Smooth muscle cell (in vitro differentiated cells): ENCODE measurements at regions not wholly inside any gene's neighbourhood (a gene's known extent, or its start where the extent isn't known, plus 50 kb on each side); places are given as distances from the start of the nearest gene placed in this dataset.
A peak's percentile ranks its signal among the peaks of the same experiment; 100 is the strongest.

Source experiments
- DNase-seq: peaks from one replicate; lab custom pipeline; 2025; ENCODE audit not compliant: unreplicated experiment; lab: John Stamatoyannopoulos, UW
- H2AFZ ChIP-seq: fragments of 200-600 bp; sonication (generic); 2 replicates; pipeline ENCODE4 v1.6.0; 2016; ENCODE audit warnings: antibody characterized with exemption, low read depth, mild to moderate bottlenecking
- H3F3A ChIP-seq: fragments of 200-600 bp; sonication (generic); 2 replicates; pipeline ENCODE4 v1.6.0; 2017; ENCODE audit warnings: antibody characterized with exemption, low read depth
- H3K27ac ChIP-seq: fragments of 200-600 bp; sonication (generic); 2 replicates; pipeline ENCODE4 v1.5.1; 2016; ENCODE audit warnings: low read depth, mild to moderate bottlenecking
- H3K27me3 ChIP-seq: fragments of 200-600 bp; sonication (generic); 2 replicates; pipeline ENCODE4 v1.6.1; 2016; ENCODE audit warnings: low read depth, mild to moderate bottlenecking
- H3K36me3 ChIP-seq: fragments of 200-600 bp; sonication (generic); 2 replicates; pipeline ENCODE4 v1.5.1; 2016; ENCODE audit warnings: low read depth
- H3K4me1 ChIP-seq: fragments of 200-600 bp; sonication (generic); 2 replicates; pipeline ENCODE4 v1.5.1; 2016; ENCODE audit warnings: low read depth
- H3K4me2 ChIP-seq: fragments of 200-600 bp; sonication (generic); 2 replicates; pipeline ENCODE4 v1.6.0; 2016; ENCODE audit warnings: mild to moderate bottlenecking
- H3K4me3 ChIP-seq: fragments of 200-600 bp; sonication (generic); 2 replicates; pipeline ENCODE4 v1.5.1; 2016; ENCODE audit warnings: mild to moderate bottlenecking
- H3K79me2 ChIP-seq: fragments of 200-600 bp; sonication (generic); 2 replicates; pipeline ENCODE4 v1.6.0; 2016; ENCODE audit warnings: low read depth, mild to moderate bottlenecking
- H3K9ac ChIP-seq: fragments of 200-600 bp; sonication (generic); 2 replicates; pipeline ENCODE4 v1.6.0; 2016; ENCODE audit warnings: low read depth
- H3K9me3 ChIP-seq: fragments of 200-600 bp; sonication (generic); replicated peaks from 2 replicates; pipeline ENCODE4 v1.5.1; 2016; ENCODE audit warnings: low read depth
- H4K20me1 ChIP-seq: fragments of 200-600 bp; sonication (generic); 2 replicates; pipeline ENCODE4 v1.6.0; 2016; ENCODE audit warnings: low read depth
- WGBS: methylation state at CpG from one replicate; pipeline ENCODE4 v1.1.7; 2016; ENCODE audit warnings: low lambda C conversion rate; 5-methylcytosine and 5-hydroxymethylcytosine counted together
- TF ChIP-seq, protein P1 (sequence below): fragments of 200-600 bp; sonication (generic); IDR thresholded peaks from 2 replicates; pipeline ENCODE4 v1.5.1; 2017; ENCODE audit warnings: borderline replicate concordance, mild to moderate bottlenecking, antibody characterized with exemption; ENCODE audit not compliant: insufficient read depth, poor library complexity, severe bottlenecking

DNA sequence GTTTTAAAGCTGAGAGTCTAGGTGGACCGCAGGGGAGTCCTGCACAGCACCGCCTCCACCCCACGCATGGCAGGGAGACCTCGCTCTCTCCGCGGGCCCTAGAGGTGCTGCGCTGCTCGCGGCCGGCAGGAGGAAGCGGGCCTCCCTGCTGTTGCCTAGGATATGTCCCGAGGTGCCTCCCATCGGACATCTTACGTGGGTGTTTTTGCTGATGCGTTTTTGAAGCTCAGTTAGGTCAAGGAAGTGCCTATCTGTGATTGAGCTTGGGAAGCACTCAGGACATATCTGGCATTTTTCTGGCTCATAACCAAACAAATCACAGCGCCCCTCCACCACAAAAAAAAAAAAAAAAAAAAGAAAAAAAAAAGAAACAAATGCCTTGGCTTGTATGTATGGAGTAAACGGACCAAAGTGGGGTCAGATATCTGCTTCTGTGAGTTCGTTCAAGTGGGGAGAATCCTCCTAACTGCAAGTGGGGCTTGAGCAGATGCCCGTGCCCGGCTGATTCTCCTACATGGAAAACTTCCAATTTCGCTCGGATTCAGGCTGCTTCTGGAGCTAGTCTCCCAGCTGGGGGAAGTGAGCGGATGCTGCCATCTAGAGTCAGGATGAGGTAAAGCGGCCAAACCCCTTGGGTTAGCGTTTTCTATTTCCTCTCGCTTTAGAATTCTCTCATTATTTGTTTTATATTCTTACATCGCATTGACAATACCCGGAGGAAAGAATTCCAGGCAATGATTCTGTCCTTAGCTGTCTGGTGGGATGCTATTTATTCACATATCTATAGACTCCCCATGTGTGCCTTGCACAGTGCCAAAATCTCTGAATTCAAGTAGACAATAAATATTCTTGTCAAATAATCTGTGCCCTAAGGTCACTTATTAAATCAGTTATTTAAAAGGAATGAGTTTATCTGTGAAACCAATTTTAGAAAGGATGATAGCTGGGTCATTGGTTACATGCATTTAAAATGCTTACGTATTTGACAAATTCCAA, 95.3 kb downstream of the CD8B2 start:
- Histone ChIP-seq H3K4me2 (peak overlapping the region; percentile 90), H3K27me3 (peaks cover 13% of the 10 kb centered on the region), H3K79me2 (no peaks in the 10 kb centered on the region), H3K4me1 (no peaks in the 10 kb centered on the region), H3K4me3 (peak overlapping the region; percentile 54), H3K9ac (no peak overlapping the region), H3F3A (no peaks in the 10 kb centered on the region), H3K27ac (no peak overlapping the region), H3K9me3 (no peaks in the 10 kb centered on the region), H4K20me1 (no peaks in the 10 kb centered on the region), H3K36me3 (no peaks in the 10 kb centered on the region), H2AFZ (peak overlapping the region; percentile 45)
- WGBS = 6% methylated on average over 29 of the region's 29 CpGs
- TF ChIP-seq, protein P1, sequence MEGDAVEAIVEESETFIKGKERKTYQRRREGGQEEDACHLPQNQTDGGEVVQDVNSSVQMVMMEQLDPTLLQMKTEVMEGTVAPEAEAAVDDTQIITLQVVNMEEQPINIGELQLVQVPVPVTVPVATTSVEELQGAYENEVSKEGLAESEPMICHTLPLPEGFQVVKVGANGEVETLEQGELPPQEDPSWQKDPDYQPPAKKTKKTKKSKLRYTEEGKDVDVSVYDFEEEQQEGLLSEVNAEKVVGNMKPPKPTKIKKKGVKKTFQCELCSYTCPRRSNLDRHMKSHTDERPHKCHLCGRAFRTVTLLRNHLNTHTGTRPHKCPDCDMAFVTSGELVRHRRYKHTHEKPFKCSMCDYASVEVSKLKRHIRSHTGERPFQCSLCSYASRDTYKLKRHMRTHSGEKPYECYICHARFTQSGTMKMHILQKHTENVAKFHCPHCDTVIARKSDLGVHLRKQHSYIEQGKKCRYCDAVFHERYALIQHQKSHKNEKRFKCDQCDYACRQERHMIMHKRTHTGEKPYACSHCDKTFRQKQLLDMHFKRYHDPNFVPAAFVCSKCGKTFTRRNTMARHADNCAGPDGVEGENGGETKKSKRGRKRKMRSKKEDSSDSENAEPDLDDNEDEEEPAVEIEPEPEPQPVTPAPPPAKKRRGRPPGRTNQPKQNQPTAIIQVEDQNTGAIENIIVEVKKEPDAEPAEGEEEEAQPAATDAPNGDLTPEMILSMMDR = peak; percentile 70
- peak; percentile 24 for DNase-seq

DNA sequence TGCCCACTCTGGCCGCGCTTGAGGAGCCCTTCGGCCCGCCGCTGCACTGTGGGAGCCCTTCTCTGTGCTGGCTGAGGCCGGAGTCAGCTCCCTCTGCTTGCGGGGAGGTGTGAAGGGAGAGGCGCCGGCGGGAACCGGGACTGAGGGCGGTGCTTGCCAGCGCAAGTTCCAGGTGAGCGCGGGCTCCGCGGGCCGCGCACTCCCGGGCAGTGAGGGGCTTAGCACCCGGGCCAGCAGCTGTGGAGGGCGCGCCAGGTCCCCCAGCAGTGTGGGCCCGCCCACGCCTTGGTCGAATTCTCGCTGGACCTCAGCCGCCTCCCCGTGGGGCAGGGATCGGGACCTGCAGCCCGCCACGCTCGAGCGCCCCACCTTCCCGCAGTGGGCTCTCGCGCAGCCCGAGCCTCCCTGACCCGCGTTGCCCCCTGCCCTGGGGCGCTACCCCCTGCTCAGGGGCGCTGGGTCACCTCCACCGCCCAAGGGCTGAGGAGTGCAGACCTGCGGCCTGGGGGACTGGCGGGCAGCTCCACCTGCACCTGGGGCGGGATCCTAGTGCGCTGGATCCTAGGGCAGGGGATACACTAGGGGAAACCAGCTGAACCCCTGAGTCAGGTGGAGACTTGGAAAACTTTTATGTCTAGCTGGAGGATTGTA, 97.3 kb downstream of the CD8B2 start:
- Histone ChIP-seq H3K27me3 (peaks cover 13% of the 10 kb centered on the region), H3F3A (no peaks in the 10 kb centered on the region), H2AFZ (no peak overlapping the region), H4K20me1 (no peaks in the 10 kb centered on the region), H3K36me3 (no peaks in the 10 kb centered on the region), H3K4me3 (no peak overlapping the region), H3K79me2 (no peaks in the 10 kb centered on the region), H3K9ac (no peak overlapping the region), H3K4me2 (no peak overlapping the region), H3K27ac (no peak overlapping the region), H3K4me1 (no peaks in the 10 kb centered on the region), H3K9me3 (no peaks in the 10 kb centered on the region)
- 72% methylated on average over 44 of the region's 47 CpGs for WGBS
- no peak for DNase-seq
- TF ChIP-seq, protein P1 = no peak

DNA sequence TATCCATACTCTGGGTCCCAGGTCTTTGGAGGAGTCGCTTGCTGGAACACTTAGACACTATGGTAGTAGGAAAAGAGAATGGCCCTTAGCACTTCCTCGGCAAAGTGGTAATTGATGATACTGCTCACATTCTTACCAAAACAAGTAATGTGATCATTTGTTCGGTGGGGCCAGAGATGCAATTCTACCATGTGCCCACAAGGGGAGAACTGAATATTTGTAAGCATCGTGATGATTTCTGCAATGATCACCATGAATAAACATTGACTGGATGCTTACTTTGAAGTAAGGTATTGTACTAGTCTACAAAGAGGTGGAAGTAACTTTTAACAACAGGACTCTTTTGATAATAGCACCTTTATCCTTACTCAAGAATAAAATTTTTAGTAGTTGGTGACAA, 109.7 kb downstream of the CD8B2 start:
- no peak overlapping the region for H2AFZ ChIP-seq
- no peaks in the 10 kb centered on the region for H3K36me3 ChIP-seq
- DNase-seq = no peak
- no peaks in the 10 kb centered on the region for H3K4me1 ChIP-seq
- H3K79me2 ChIP-seq = no peaks in the 10 kb centered on the region
- H3K9me3 ChIP-seq = no peaks in the 10 kb centered on the region
- no peaks in the 10 kb centered on the region for H4K20me1 ChIP-seq
- H3K9ac ChIP-seq = no peak overlapping the region
- TF ChIP-seq, protein P1 = peak; percentile 42
- 63% methylated on average over 4 of the region's 4 CpGs for WGBS
- H3F3A ChIP-seq = no peaks in the 10 kb centered on the region
- no peak overlapping the region for H3K4me2 ChIP-seq
- no peak overlapping the region for H3K27ac ChIP-seq
- H3K27me3 ChIP-seq = peaks cover 7% of the 10 kb centered on the region
- H3K4me3 ChIP-seq = no peak overlapping the region
